Erythroblast (primary cell): ENCODE measurements at regions not wholly inside any gene's neighbourhood (a gene's known extent, or its start where the extent isn't known, plus 50 kb on each side); places are given as distances from the start of the nearest gene placed in this dataset.

Experiments
- GATA1 ChIP-seq: IDR thresholded peaks from 2 replicates; pipeline ENCODE4 v1.6.1; 2011; ENCODE audit warnings: low read depth, mild to moderate bottlenecking, control low read depth, low read length, moderate library complexity
- POLR2A ChIP-seq: IDR thresholded peaks from 2 replicates; pipeline ENCODE4 v1.6.1; 2011; ENCODE audit warnings: mild to moderate bottlenecking, low read length

GRCh38 chr1:201741763-201742342, 87.1 kb upstream of the IPO9 start:
- no peak for TF ChIP-seq POLR2A
- no peak for TF ChIP-seq GATA1
